Left lung (tissue), 4 donors: ENCODE measurements at regions not wholly inside any gene's neighbourhood (a gene's known extent, or its start where the extent isn't known, plus 50 kb on each side); places are given as distances from the start of the nearest gene placed in this dataset.
"Not testable (repeated sequence)": the region's sequence is repeated elsewhere in the genome, so short reads cannot be mapped to it uniquely, and the experiment has no call there.

Experiments
- ATAC-seq: fragments of 200-7000 bp; cut with Tn5 transposase; one replicate; pipeline ENCODE4 v1.9.1; 2020; ENCODE audit warnings: moderate library complexity
- DNase-seq, 4 donors: peaks; one replicate each; pipeline ENCODE4 v3.0.0-alpha.2; 2013 to 2020
- H3K27ac ChIP-seq, 2 donors: fragments of 200-600 bp; sonication (generic) in 1 of 2; one replicate each; pipeline versions ENCODE4 v1.5.0 to v1.8.0; 2020 to 2021
- H3K27me3 ChIP-seq, 2 donors: fragments of 200-600 bp; sonication (generic) in 1 of 2; one replicate each; pipeline versions ENCODE4 v1.5.0 to v1.8.0; 2020 to 2021
- H3K36me3 ChIP-seq, 2 donors: fragments of 200-600 bp; sonication (generic) in 1 of 2; one replicate each; pipeline versions ENCODE4 v1.5.0 to v1.8.0; 2020 to 2021
- H3K4me1 ChIP-seq, 2 donors: fragments of 200-600 bp; one replicate each; pipeline ENCODE4 v1.8.0; 2021
- H3K4me3 ChIP-seq, 2 donors: fragments of 200-600 bp; sonication (generic) in 1 of 2; one replicate each; pipeline versions ENCODE4 v1.5.0 to v1.8.0; 2020 to 2021; ENCODE audit warnings: mild to moderate bottlenecking in 1 of 2
- H3K9me3 ChIP-seq, 2 donors: fragments of 200-600 bp; sonication (generic) in 1 of 2; one replicate each; pipeline versions ENCODE4 v1.5.0 to v1.8.0; 2020 to 2021
- CTCF ChIP-seq, 2 donors: fragments of 200-600 bp; sonication (generic) in 1 of 2; IDR thresholded peaks; one replicate each; pipeline versions ENCODE4 v1.5.0 to v1.8.0; 2021; ENCODE audit warnings: antibody characterized with exemption in 2 of 2
- intact Hi-C, 2 donors: fragments of 100-400 bp; cut with DNase I; formaldehyde crosslinking; loops; one replicate each; pipeline versions ENCODE4 v1.11.2 to v1.14.2; 2022
- donor health status: DM: no; HTN: yes; CAD: no.
- donor health status: DM: no; HTN: no; CAD: no.

DNA sequence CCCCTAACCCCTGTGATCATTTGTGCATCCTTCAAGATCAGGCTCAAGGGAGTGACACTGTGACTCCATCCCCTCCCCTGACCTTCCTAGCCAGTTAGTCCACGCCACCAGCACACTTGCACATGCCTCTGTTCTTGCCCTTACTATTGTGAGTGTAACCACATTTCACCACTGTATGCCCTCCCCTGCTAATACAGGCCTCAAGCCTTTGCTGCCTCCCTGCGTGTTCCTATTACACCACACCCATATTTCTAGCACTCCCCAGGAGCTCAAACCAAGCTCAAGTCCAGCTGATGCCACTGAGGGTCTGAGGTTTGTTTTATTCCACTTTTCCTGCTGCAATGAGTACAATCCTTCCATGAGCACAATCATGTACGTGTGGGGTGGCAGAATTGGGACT lies 119.3 kb upstream of the FOXN2 start:
- ATAC-seq (no peak), DNase-seq (no peak)
- Histone ChIP-seq H3K9me3 (no peaks in the 10 kb centered on the region), H3K4me3 (no peak overlapping the region), H3K27me3 (no peaks in the 10 kb centered on the region), H3K27ac (no peak overlapping the region), H3K4me1 (peaks cover 0 to 18% of the 10 kb centered on the region in 2 donors), H3K36me3 (no peaks in the 10 kb centered on the region)
- no peak for TF ChIP-seq CTCF (IDR thresholded peaks at IDR 0.05)
- intact Hi-C loops, result no loop called here

DNA sequence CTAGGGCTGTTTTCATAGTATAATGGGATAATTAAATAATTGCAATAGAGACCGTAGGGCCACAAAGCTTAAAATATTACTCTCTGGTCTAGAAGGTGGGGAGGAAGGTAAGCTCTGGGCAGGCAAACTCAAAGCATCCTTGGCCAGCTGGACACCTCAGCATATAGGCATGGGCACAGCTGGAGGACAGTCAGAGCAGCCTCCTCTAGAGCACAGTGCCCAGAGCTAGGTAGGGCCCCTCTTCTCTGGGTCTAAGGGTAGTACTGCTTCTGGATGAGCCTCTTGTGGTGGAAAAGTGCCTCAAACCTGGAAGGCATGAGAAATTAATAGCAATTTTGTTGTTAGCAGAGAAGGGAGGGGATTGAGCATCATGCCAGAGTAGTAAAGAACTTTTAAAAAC lies 116.9 kb upstream of the FOXN2 start:
- TF ChIP-seq CTCF (IDR thresholded peaks at IDR 0.05), result no peak
- Histone ChIP-seq H3K27ac (peak overlapping the region in 1 of 2 donors; percentile 20), H3K36me3 (no peaks in the 10 kb centered on the region), H3K4me3 (no peak overlapping the region), H3K27me3 (no peaks in the 10 kb centered on the region), H3K9me3 (no peaks in the 10 kb centered on the region), H3K4me1 (peaks cover 0 to 18% of the 10 kb centered on the region in 2 donors)
- ATAC-seq (no peak), DNase-seq (no peak)
- intact Hi-C loops, result no loop called here

DNA sequence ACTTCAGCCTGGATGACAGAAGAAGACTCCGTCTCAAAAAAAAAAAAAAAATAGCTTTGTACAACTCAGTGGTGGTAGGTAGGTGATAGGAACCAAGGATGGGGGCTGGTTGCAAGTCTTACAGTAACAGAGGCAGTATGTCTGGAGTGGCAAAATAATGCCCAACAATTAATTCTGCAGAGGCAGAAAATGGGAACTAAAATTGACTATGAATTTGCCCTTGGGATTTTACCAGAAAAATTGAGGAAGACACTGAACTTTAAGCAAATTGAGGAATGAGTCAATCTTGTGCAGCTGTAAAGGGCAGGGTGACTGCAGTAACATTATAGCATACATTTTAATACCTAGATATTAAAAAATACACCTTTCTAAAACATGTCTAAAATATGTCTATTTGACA lies 116.1 kb upstream of the FOXN2 start:
- peak; percentile 23 for ATAC-seq
- intact Hi-C loops, result no loop called here
- TF ChIP-seq CTCF (IDR thresholded peaks at IDR 0.05), result no peak

GRCh38 chr2:48199070-48199469 lies 115.4 kb upstream of the FOXN2 start:
- no peak for DNase-seq
- no peak for TF ChIP-seq CTCF (IDR thresholded peaks at IDR 0.05)
- no peaks in the 10 kb centered on the region for H3K36me3 ChIP-seq
- ATAC-seq, result no peak
- peaks cover 0 to 18% of the 10 kb centered on the region in 2 donors for H3K4me1 ChIP-seq
- no peaks in the 10 kb centered on the region for H3K9me3 ChIP-seq
- no peak overlapping the region for H3K27ac ChIP-seq
- intact Hi-C loops, result no loop called here
- no peak overlapping the region for H3K4me3 ChIP-seq
- no peaks in the 10 kb centered on the region for H3K27me3 ChIP-seq

More for the DNA sequence above, 116.1 kb upstream of the FOXN2 start:
- Histone ChIP-seq H3K36me3 (no peaks in the 10 kb centered on the region), H3K4me1 (peaks cover 0 to 18% of the 10 kb centered on the region in 2 donors), H3K4me3 (no peak overlapping the region), H3K27ac (peak overlapping the region in 1 of 2 donors; percentile 20), H3K27me3 (no peaks in the 10 kb centered on the region), H3K9me3 (no peaks in the 10 kb centered on the region)
- no peak for DNase-seq

DNA sequence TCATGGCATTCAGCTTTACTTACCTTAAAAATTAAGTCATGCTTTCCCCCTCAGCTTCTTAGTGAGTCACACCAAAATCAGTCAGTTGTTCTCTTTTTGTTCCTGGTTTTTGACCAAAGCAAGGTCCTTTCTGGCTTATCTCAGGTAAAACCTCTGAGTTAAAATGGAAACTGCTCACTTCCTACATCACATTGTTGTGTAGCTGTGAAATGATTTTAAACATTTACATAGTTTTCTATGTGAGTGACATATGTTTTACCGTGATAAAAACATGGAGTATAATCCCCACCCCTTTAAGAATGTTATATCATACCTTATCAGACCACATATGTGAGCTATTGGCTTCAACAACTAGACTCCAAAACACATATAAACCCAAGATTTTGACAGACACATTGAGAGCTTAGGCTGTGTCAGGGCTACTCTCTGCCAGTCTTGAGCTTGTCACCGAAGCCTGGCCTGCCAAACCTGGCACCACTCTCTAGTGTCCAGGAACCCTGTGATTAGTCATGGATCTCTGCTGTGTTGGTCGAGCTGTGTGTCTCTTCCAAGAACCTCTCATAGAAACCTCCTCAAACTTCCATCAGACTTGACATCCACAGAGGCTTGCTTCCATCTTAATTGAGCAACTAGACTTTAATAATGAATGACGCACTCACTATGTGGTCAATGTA lies 113.7 kb upstream of the FOXN2 start:
- no peaks in the 10 kb centered on the region for H3K36me3 ChIP-seq
- H3K4me1 ChIP-seq, result peaks cover 0 to 20% of the 10 kb centered on the region in 2 donors
- intact Hi-C loops, result no loop called here
- no peak overlapping the region for H3K4me3 ChIP-seq
- H3K9me3 ChIP-seq, result no peaks in the 10 kb centered on the region
- DNase-seq, result no peak
- no peaks in the 10 kb centered on the region for H3K27me3 ChIP-seq
- TF ChIP-seq CTCF (IDR thresholded peaks at IDR 0.05), result no peak
- H3K27ac ChIP-seq, result no peak overlapping the region
- ATAC-seq, result no peak

DNA sequence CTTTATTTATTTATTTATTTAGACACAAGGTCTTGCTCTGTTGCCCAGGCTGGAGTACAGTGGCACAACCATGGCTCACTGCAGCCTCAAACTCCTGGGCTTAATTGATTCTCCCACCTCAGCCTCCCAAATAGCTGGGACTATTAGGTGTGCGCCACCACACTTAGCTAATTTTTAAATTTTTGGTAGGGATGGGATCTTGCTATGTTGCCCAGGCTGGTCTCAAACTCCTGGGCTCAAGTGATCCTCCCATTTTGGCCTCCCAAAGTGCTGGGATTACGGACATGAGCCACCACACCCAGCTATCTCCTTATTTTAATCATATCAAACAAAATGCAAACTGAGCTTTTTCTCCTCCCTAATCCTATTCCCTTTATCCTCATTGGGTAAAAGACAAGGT lies 113.0 kb upstream of the FOXN2 start:
- H3K27ac ChIP-seq, H3K9me3 ChIP-seq, ATAC-seq, DNase-seq, H3K4me3 ChIP-seq, intact Hi-C loops, H3K27me3 ChIP-seq, H3K36me3 ChIP-seq: not testable (repeated sequence)
- peaks cover 0 to 20% of the 10 kb centered on the region in 2 donors for H3K4me1 ChIP-seq
